Activated CD4-positive, alpha-beta T cell treated with anti-CD3 and anti-CD28 coated beads, Interleukin-2, amount 10 ng/mL, durations not matched to agents 24 days and 14 days (primary cell): ENCODE measurements at regions not wholly inside any gene's neighbourhood (a gene's known extent, or its start where the extent isn't known, plus 50 kb on each side); places are given as distances from the start of the nearest gene placed in this dataset.

Experiments used
- DNase-seq: peaks from one replicate; pipeline ENCODE4 v3.0.0; 2022
- H3K27ac Mint-ChIP-seq: one replicate; pipeline ENCODE4 v1.8.0; 2022; ENCODE audit warnings: mild to moderate bottlenecking, mixed read lengths
- H3K27me3 Mint-ChIP-seq: one replicate; pipeline ENCODE4 v1.8.0; 2022; ENCODE audit warnings: mixed read lengths
- H3K36me3 Mint-ChIP-seq: one replicate; pipeline ENCODE4 v1.8.0; 2022; ENCODE audit warnings: low read depth, mild to moderate bottlenecking, mixed read lengths
- H3K4me1 Mint-ChIP-seq: one replicate; pipeline ENCODE4 v1.8.0; 2021; ENCODE audit warnings: mixed read lengths
- H3K4me3 Mint-ChIP-seq: one replicate; pipeline ENCODE4 v1.8.0; 2022; ENCODE audit warnings: mild to moderate bottlenecking, moderate library complexity, mixed read lengths
- H3K9me3 Mint-ChIP-seq: one replicate; pipeline ENCODE4 v1.8.0; 2021; ENCODE audit warnings: mixed read lengths
- intact Hi-C: fragments of 100-400 bp; cut with micrococcal nuclease; formaldehyde crosslinking; loops from one replicate; pipeline ENCODE4 v1.15.1; 2023

- H3K4me3 Mint-ChIP-seq = no peak overlapping the region
- H3K27me3 Mint-ChIP-seq = no peaks in the 10 kb centered on the region
- H3K9me3 Mint-ChIP-seq = no peaks in the 10 kb centered on the region
- no peaks in the 10 kb centered on the region for H3K36me3 Mint-ChIP-seq
- no peaks in the 10 kb centered on the region for H3K4me1 Mint-ChIP-seq
- H3K27ac Mint-ChIP-seq = no peak overlapping the region
- intact Hi-C loops = no loop called here
- no peak for DNase-seq
These were observed 376.7 kb upstream of the ADGRL2 start for GRCh38 chr1:81424061-81424460.

- no peaks in the 10 kb centered on the region for H3K4me1 Mint-ChIP-seq
- no peaks in the 10 kb centered on the region for H3K27me3 Mint-ChIP-seq
- no peak overlapping the region for H3K27ac Mint-ChIP-seq
- no peaks in the 10 kb centered on the region for H3K36me3 Mint-ChIP-seq
- no peak overlapping the region for H3K4me3 Mint-ChIP-seq
- no peaks in the 10 kb centered on the region for H3K9me3 Mint-ChIP-seq
- intact Hi-C loops = no loop called here
- DNase-seq = no peak
These were observed 380.0 kb upstream of the ADGRL2 start for GRCh38 chr1:81420760-81421159.

GRCh38 chr1:81414488-81415015 lies 386.2 kb upstream of the ADGRL2 start:
- Mint-ChIP-seq H3K9me3 (no peaks in the 10 kb centered on the region), H3K4me3 (no peak overlapping the region), H3K27me3 (no peaks in the 10 kb centered on the region), H3K4me1 (peaks cover 3% of the 10 kb centered on the region), H3K36me3 (no peaks in the 10 kb centered on the region), H3K27ac (no peak overlapping the region)
- intact Hi-C loops = no loop called here
- peak; percentile 67 for DNase-seq

- no peak overlapping the region for H3K27ac Mint-ChIP-seq
- no peaks in the 10 kb centered on the region for H3K36me3 Mint-ChIP-seq
- intact Hi-C loops = no loop called here
- H3K4me3 Mint-ChIP-seq = no peak overlapping the region
- DNase-seq = no peak
- H3K27me3 Mint-ChIP-seq = no peaks in the 10 kb centered on the region
- no peaks in the 10 kb centered on the region for H3K9me3 Mint-ChIP-seq
- peaks cover 3% of the 10 kb centered on the region for H3K4me1 Mint-ChIP-seq
These were observed 387.8 kb upstream of the ADGRL2 start for GRCh38 chr1:81412954-81413353.

GRCh38 chr1:81410941-81411340 lies 389.8 kb upstream of the ADGRL2 start:
- no peaks in the 10 kb centered on the region for H3K27me3 Mint-ChIP-seq
- no peak overlapping the region for H3K27ac Mint-ChIP-seq
- intact Hi-C loops = no loop called here
- no peaks in the 10 kb centered on the region for H3K36me3 Mint-ChIP-seq
- no peak for DNase-seq
- H3K4me3 Mint-ChIP-seq = no peak overlapping the region
- H3K4me1 Mint-ChIP-seq = peaks cover 3% of the 10 kb centered on the region
- no peaks in the 10 kb centered on the region for H3K9me3 Mint-ChIP-seq

- H3K9me3 Mint-ChIP-seq = no peaks in the 10 kb centered on the region
- H3K27me3 Mint-ChIP-seq = no peaks in the 10 kb centered on the region
These were observed 390.4 kb upstream of the ADGRL2 start for GRCh38 chr1:81410351-81410750.

GRCh38 chr1:81409780-81410274 lies 390.9 kb upstream of the ADGRL2 start:
- no peak overlapping the region for H3K4me3 Mint-ChIP-seq
- peaks cover 3% of the 10 kb centered on the region for H3K4me1 Mint-ChIP-seq
- H3K27ac Mint-ChIP-seq = no peak overlapping the region
- H3K27me3 Mint-ChIP-seq = no peaks in the 10 kb centered on the region
- no peaks in the 10 kb centered on the region for H3K9me3 Mint-ChIP-seq
- intact Hi-C loops = no loop called here
- no peaks in the 10 kb centered on the region for H3K36me3 Mint-ChIP-seq
- DNase-seq = no peak

More at GRCh38 chr1:81410351-81410750, 390.4 kb upstream of the ADGRL2 start:
- intact Hi-C loops = no loop called here
- peaks cover 3% of the 10 kb centered on the region for H3K4me1 Mint-ChIP-seq
- no peaks in the 10 kb centered on the region for H3K36me3 Mint-ChIP-seq
- DNase-seq = no peak
- no peak overlapping the region for H3K4me3 Mint-ChIP-seq
- H3K27ac Mint-ChIP-seq = no peak overlapping the region

GRCh38 chr1:81409262-81409661 lies 391.5 kb upstream of the ADGRL2 start:
- Mint-ChIP-seq H3K27ac (no peak overlapping the region), H3K27me3 (no peaks in the 10 kb centered on the region), H3K36me3 (no peaks in the 10 kb centered on the region), H3K4me1 (no peaks in the 10 kb centered on the region), H3K9me3 (no peaks in the 10 kb centered on the region), H3K4me3 (no peak overlapping the region)
- intact Hi-C loops = no loop called here
- DNase-seq = no peak

GRCh38 chr1:81408419-81408818 lies 392.3 kb upstream of the ADGRL2 start:
- intact Hi-C loops = no loop called here
- H3K36me3 Mint-ChIP-seq = no peaks in the 10 kb centered on the region
- H3K27me3 Mint-ChIP-seq = no peaks in the 10 kb centered on the region
- no peak overlapping the region for H3K27ac Mint-ChIP-seq
- DNase-seq = no peak
- H3K4me1 Mint-ChIP-seq = no peaks in the 10 kb centered on the region
- no peaks in the 10 kb centered on the region for H3K9me3 Mint-ChIP-seq
- H3K4me3 Mint-ChIP-seq = no peak overlapping the region

GRCh38 chr1:81407000-81407821 lies 393.5 kb upstream of the ADGRL2 start:
- Mint-ChIP-seq H3K9me3 (no peaks in the 10 kb centered on the region), H3K4me1 (no peaks in the 10 kb centered on the region), H3K4me3 (no peak overlapping the region), H3K36me3 (no peaks in the 10 kb centered on the region), H3K27ac (no peak overlapping the region), H3K27me3 (no peaks in the 10 kb centered on the region)
- DNase-seq = no peak
- intact Hi-C loops = no loop called here

GRCh38 chr1:81406292-81406999 lies 394.3 kb upstream of the ADGRL2 start:
- no peak overlapping the region for H3K4me3 Mint-ChIP-seq
- H3K27ac Mint-ChIP-seq = no peak overlapping the region
- no peaks in the 10 kb centered on the region for H3K36me3 Mint-ChIP-seq
- no peak for DNase-seq
- intact Hi-C loops = no loop called here
- H3K4me1 Mint-ChIP-seq = no peaks in the 10 kb centered on the region
- H3K9me3 Mint-ChIP-seq = no peaks in the 10 kb centered on the region
- no peaks in the 10 kb centered on the region for H3K27me3 Mint-ChIP-seq

- DNase-seq = no peak
- no peak overlapping the region for H3K4me3 Mint-ChIP-seq
- H3K27ac Mint-ChIP-seq = no peak overlapping the region
- intact Hi-C loops = no loop called here
- H3K9me3 Mint-ChIP-seq = no peaks in the 10 kb centered on the region
- H3K36me3 Mint-ChIP-seq = no peaks in the 10 kb centered on the region
- H3K4me1 Mint-ChIP-seq = no peaks in the 10 kb centered on the region
- no peaks in the 10 kb centered on the region for H3K27me3 Mint-ChIP-seq
These were observed 402.7 kb upstream of the ADGRL2 start for GRCh38 chr1:81398041-81398440.

GRCh38 chr1:81392526-81393226 lies 408.1 kb upstream of the ADGRL2 start:
- DNase-seq = no peak
- H3K4me1 Mint-ChIP-seq = no peaks in the 10 kb centered on the region
- no peaks in the 10 kb centered on the region for H3K36me3 Mint-ChIP-seq
- H3K27ac Mint-ChIP-seq = no peak overlapping the region
- intact Hi-C loops = no loop called here
- H3K4me3 Mint-ChIP-seq = no peak overlapping the region
- H3K27me3 Mint-ChIP-seq = no peaks in the 10 kb centered on the region
- H3K9me3 Mint-ChIP-seq = no peaks in the 10 kb centered on the region
